PC-9 (cell line): ENCODE measurements at regions not wholly inside any gene's neighbourhood (a gene's known extent, or its start where the extent isn't known, plus 50 kb on each side); places are given as distances from the start of the nearest gene placed in this dataset.

ENCODE experiments used
- BruUV-seq: library from RNA; stranded (reverse); fragments of 400-500 nt; replicated peaks from 2 replicates; lab custom pipeline; 2021; lab: Mats Ljungman, UMichigan
- CTCF ChIA-PET: fragments of 300-600 bp; sonication (Branson Sonifier 250); formaldehyde crosslinking; loops from one replicate; lab custom pipeline; 2022; ENCODE audit warnings: antibody characterized with exemption; lab: Charles Lee
- POLR2A ChIA-PET: fragments of 300-600 bp; sonication (Branson Sonifier 250); formaldehyde crosslinking; loops from one replicate; lab custom pipeline; 2022; ENCODE audit warnings: antibody characterized with exemption; ENCODE audit not compliant: unreplicated experiment; lab: Charles Lee
- DNase-seq, 2 experiments: peaks; one replicate each; pipeline versions ENCODE4 v3.0.0 to v3.0.0-alpha.2; 2015 to 2022; ENCODE audit warnings: mixed read lengths in 1 of 2
- H2AFZ ChIP-seq: fragments of 200-600 bp; sonication (generic); 2 replicates; pipeline ENCODE4 v1.8.1; 2017; ENCODE audit warnings: antibody characterized with exemption
- H3F3A ChIP-seq: fragments of 200-600 bp; sonication (generic); 2 replicates; pipeline ENCODE4 v1.8.1; 2017; ENCODE audit warnings: antibody characterized with exemption, mild to moderate bottlenecking, low read depth; ENCODE audit not compliant: insufficient read depth
- H3K27ac ChIP-seq: fragments of 200-600 bp; sonication (generic); 2 replicates; pipeline ENCODE4 v1.6.1; 2016; ENCODE audit warnings: mixed run types
- H3K27me3 ChIP-seq: fragments of 200-600 bp; sonication (generic); 2 replicates; pipeline ENCODE4 v1.6.1; 2016; ENCODE audit warnings: low read depth, mixed run types; ENCODE audit not compliant: insufficient read depth
- H3K36me3 ChIP-seq: fragments of 200-600 bp; sonication (generic); 2 replicates; pipeline ENCODE4 v1.6.1; 2016; ENCODE audit warnings: low read depth, mixed run types
- H3K4me1 ChIP-seq: fragments of 200-600 bp; sonication (generic); replicated peaks from 2 replicates; pipeline ENCODE4 v1.6.1; 2016; ENCODE audit warnings: mixed run types; ENCODE audit not compliant: insufficient read depth
- H3K4me2 ChIP-seq: fragments of 200-600 bp; sonication (generic); 2 replicates; pipeline ENCODE4 v1.6.1; 2017; ENCODE audit warnings: mixed run types
- H3K4me3 ChIP-seq: fragments of 200-600 bp; sonication (generic); 2 replicates; pipeline ENCODE4 v1.6.1; 2016; ENCODE audit warnings: mixed run types
- H3K79me2 ChIP-seq: fragments of 200-600 bp; sonication (generic); 2 replicates; pipeline ENCODE4 v1.6.1; 2017; ENCODE audit warnings: low read depth, mixed run types
- H3K9me2 ChIP-seq: fragments of 200-600 bp; sonication (generic); 2 replicates; pipeline ENCODE4 v1.8.1; 2017; ENCODE audit warnings: mild to moderate bottlenecking; ENCODE audit not compliant: insufficient read depth
- H3K9me3 ChIP-seq: fragments of 200-600 bp; sonication (generic); 2 replicates; pipeline ENCODE4 v1.8.1; 2016; ENCODE audit warnings: low read depth; ENCODE audit not compliant: insufficient read depth
- H4K20me1 ChIP-seq: fragments of 200-600 bp; sonication (generic); 2 replicates; pipeline ENCODE4 v1.8.1; 2017; ENCODE audit not compliant: insufficient read depth
- EZH2 ChIP-seq: fragments of 200-600 bp; sonication (generic); IDR thresholded peaks from 2 replicates; pipeline ENCODE4 v1.8.0; 2017; ENCODE audit warnings: antibody characterized with exemption, low read depth
- intact Hi-C: fragments of 100-400 bp; cut with micrococcal nuclease; formaldehyde crosslinking; loops from one replicate; pipeline ENCODE4 v1.10.0; 2022; ENCODE audit not compliant: unreplicated experiment
- TF ChIP-seq, protein P1 (sequence below): fragments of 200-600 bp; sonication (generic); conservative IDR thresholded peaks from 2 replicates; pipeline ENCODE4 v1.6.1; 2017; ENCODE audit warnings: mixed run types, antibody characterized with exemption, mild to moderate bottlenecking, moderate library complexity

DNA sequence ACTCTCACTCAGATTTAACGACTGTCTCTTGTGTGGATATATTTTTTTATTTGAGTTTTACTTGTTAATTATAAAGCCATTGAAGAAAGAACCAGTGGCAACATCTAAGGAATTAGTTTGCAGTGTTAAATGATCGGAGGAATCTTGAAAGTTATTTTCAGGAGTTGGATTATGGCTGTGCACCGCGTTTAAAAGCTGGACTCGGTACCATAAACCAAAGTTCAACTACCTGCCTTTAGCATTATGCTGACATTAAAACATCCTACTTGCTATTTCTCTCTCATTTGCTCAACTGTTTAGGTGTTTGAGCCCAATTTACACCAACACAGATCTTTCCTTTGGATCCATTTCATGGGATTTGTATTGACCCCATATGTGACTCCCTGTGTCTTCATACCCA, 289.4 kb upstream of the SASH1 start:
- H2AFZ ChIP-seq = no peak overlapping the region
- H3K27ac ChIP-seq = no peak overlapping the region
- intact Hi-C loops = no loop called here
- TF ChIP-seq, protein P1, sequence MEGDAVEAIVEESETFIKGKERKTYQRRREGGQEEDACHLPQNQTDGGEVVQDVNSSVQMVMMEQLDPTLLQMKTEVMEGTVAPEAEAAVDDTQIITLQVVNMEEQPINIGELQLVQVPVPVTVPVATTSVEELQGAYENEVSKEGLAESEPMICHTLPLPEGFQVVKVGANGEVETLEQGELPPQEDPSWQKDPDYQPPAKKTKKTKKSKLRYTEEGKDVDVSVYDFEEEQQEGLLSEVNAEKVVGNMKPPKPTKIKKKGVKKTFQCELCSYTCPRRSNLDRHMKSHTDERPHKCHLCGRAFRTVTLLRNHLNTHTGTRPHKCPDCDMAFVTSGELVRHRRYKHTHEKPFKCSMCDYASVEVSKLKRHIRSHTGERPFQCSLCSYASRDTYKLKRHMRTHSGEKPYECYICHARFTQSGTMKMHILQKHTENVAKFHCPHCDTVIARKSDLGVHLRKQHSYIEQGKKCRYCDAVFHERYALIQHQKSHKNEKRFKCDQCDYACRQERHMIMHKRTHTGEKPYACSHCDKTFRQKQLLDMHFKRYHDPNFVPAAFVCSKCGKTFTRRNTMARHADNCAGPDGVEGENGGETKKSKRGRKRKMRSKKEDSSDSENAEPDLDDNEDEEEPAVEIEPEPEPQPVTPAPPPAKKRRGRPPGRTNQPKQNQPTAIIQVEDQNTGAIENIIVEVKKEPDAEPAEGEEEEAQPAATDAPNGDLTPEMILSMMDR = no peak
- TF ChIP-seq EZH2 = no peak
- no peak for DNase-seq
- no peak overlapping the region for H3K4me2 ChIP-seq
- H4K20me1 ChIP-seq = no peaks in the 10 kb centered on the region
- H3K27me3 ChIP-seq = no peaks in the 10 kb centered on the region
- H3K9me3 ChIP-seq = no peaks in the 10 kb centered on the region
- no peaks in the 10 kb centered on the region for H3K4me1 ChIP-seq
- POLR2A ChIA-PET = no interaction called here
- CTCF ChIA-PET = no interaction called here
- no peak overlapping the region for H3K4me3 ChIP-seq
- no peaks in the 10 kb centered on the region for H3K36me3 ChIP-seq
- H3F3A ChIP-seq = no peaks in the 10 kb centered on the region
- no peaks in the 10 kb centered on the region for H3K9me2 ChIP-seq
- BruUV-seq = no TSS peak
- H3K79me2 ChIP-seq = no peaks in the 10 kb centered on the region

DNA sequence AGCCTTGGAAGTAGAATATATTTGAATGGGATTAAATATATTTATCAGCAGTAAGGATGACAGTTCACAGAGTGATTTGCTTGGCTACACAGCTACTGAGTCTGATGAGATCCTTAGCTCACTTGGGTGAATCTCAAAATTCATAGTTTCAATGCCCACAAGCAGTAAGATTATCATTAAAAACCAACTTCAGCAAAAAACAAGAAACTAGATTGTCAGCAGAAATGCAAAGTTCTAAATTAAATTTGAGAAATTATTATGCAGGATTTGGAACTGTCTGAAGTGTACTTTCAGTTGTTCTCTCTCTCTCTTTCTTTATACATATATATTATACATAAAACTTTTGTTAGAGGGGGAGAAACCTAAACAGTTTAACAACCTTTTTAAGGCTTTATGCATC, 288.8 kb upstream of the SASH1 start:
- no peaks in the 10 kb centered on the region for H3K9me2 ChIP-seq
- TF ChIP-seq EZH2 = no peak
- TF ChIP-seq, protein P1 = no peak
- intact Hi-C loops = no loop called here
- H4K20me1 ChIP-seq = no peaks in the 10 kb centered on the region
- no peaks in the 10 kb centered on the region for H3F3A ChIP-seq
- H3K27ac ChIP-seq = no peak overlapping the region
- no peak for DNase-seq
- H3K9me3 ChIP-seq = 0 out of 2 replicates have a peak, but pooled peaks cover under 1% of the 10 kb centered on the region
- ChIA-PET CTCF (no interaction called here), POLR2A (no interaction called here)
- no TSS peak for BruUV-seq
- H3K27me3 ChIP-seq = no peaks in the 10 kb centered on the region
- H3K79me2 ChIP-seq = no peaks in the 10 kb centered on the region
- no peak overlapping the region for H2AFZ ChIP-seq
- no peaks in the 10 kb centered on the region for H3K4me1 ChIP-seq
- no peak overlapping the region for H3K4me2 ChIP-seq
- no peak overlapping the region for H3K4me3 ChIP-seq
- H3K36me3 ChIP-seq = no peaks in the 10 kb centered on the region

DNA sequence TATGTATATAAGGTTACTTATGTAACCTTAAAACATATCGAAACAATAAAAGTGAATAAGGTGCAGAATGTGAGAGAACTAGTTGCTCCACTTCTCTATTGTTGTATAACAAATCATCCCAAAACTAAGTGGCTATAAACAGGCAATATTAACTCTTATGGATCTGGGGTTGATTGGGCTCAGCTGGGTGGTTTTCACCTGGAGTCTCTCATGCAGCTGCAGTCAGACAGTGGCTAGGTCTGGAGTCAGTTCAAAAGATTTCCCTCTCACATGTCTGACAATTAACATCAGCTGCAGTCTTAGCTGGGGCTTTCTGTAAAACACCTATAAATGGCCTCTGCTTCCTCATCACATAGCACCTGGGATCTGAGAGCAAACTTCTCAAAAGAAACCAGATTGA, 288.4 kb upstream of the SASH1 start:
- BruUV-seq = no TSS peak
- H3K9me2 ChIP-seq = no peaks in the 10 kb centered on the region
- ChIA-PET CTCF (no interaction called here), POLR2A (no interaction called here)
- no peaks in the 10 kb centered on the region for H3K79me2 ChIP-seq
- H3K4me1 ChIP-seq = no peaks in the 10 kb centered on the region
- H2AFZ ChIP-seq = no peak overlapping the region
- intact Hi-C loops = no loop called here
- H4K20me1 ChIP-seq = no peaks in the 10 kb centered on the region
- 0 out of 2 replicates have a peak, but pooled peaks cover 5% of the 10 kb centered on the region for H3K9me3 ChIP-seq
- H3K4me3 ChIP-seq = no peak overlapping the region
- H3K27ac ChIP-seq = no peak overlapping the region
- H3K27me3 ChIP-seq = no peaks in the 10 kb centered on the region
- no peaks in the 10 kb centered on the region for H3K36me3 ChIP-seq
- H3F3A ChIP-seq = no peaks in the 10 kb centered on the region
- no peak for DNase-seq
- TF ChIP-seq, protein P1 = no peak
- TF ChIP-seq EZH2 = no peak
- H3K4me2 ChIP-seq = no peak overlapping the region
